AG04450 (cell line): ENCODE measurements at regions not wholly inside any gene's neighbourhood (a gene's known extent, or its start where the extent isn't known, plus 50 kb on each side); places are given as distances from the start of the nearest gene placed in this dataset.

Experiments used
- CTCF ChIA-PET: fragments of 300-600, 350-600 bp; formaldehyde crosslinking; extraction: SDS; loops from one replicate; lab custom pipeline; 2022; ENCODE audit warnings: antibody characterized with exemption, inconsistent platforms; lab: Charles Lee
- POLR2A ChIA-PET: fragments of 350-600 bp; formaldehyde crosslinking; extraction: SDS; loops from one replicate; lab custom pipeline; 2021; ENCODE audit warnings: antibody characterized with exemption, inconsistent platforms; lab: Yijun Ruan, JAX
- DNase-seq: peaks from one replicate; pipeline ENCODE4 v3.0.0-alpha.2; 2011; ENCODE audit warnings: low read depth, low spot score
- H3K27ac ChIP-seq: one replicate; pipeline ENCODE4 v1.5.1; 2012; ENCODE audit warnings: low read depth, low read length, control low read depth
- H3K27me3 ChIP-seq: one replicate; pipeline ENCODE4 v1.6.0; 2012; ENCODE audit warnings: low read length; ENCODE audit not compliant: control insufficient read depth, insufficient read depth
- H3K4me3 ChIP-seq: 2 replicates; pipeline ENCODE4 v1.5.1; 2011; ENCODE audit warnings: mild to moderate bottlenecking, low read depth, low read length, control low read depth
- H3K9me3 ChIP-seq: 2 replicates; pipeline ENCODE4 v1.5.1; 2012; ENCODE audit warnings: low read length; ENCODE audit not compliant: control insufficient read depth, insufficient read depth
- CTCF ChIP-seq: IDR thresholded peaks from 2 replicates; pipeline ENCODE4 v1.5.1; 2011; ENCODE audit warnings: low read depth, low read length, control low read depth, inconsistent platforms

GRCh38 chr6:110044622-110045021, 66.5 kb downstream of the GPR6 start:
- ChIA-PET POLR2A (no interaction called here), CTCF (interaction anchor here (1.7 to 10.1 kb wide), 3 partner anchors 9 to 346 kb away, joined by 5 to 364 read pairs (median 7); no protein-coding TSS in a partner anchor)
- peaks cover 4% of the 10 kb centered on the region; the same call in 1 of the 2 replicates for H3K9me3 ChIP-seq
- no peak for TF ChIP-seq CTCF
- H3K27me3 ChIP-seq = no peaks in the 10 kb centered on the region
- no peak overlapping the region for H3K4me3 ChIP-seq
- H3K27ac ChIP-seq = no peak overlapping the region
- DNase-seq = no peak

- H3K27ac ChIP-seq = no peak overlapping the region
- peaks cover 4% of the 10 kb centered on the region; the same call in 1 of the 2 replicates for H3K9me3 ChIP-seq
- no peak overlapping the region for H3K4me3 ChIP-seq
- no peak for DNase-seq
- ChIA-PET POLR2A (no interaction called here), CTCF (interaction anchor here (2.2 kb wide), 1 partner anchor 9 kb away, joined by 33 read pairs; no protein-coding TSS in a partner anchor)
- TF ChIP-seq CTCF = no peak
- peaks cover 10% of the 10 kb centered on the region for H3K27me3 ChIP-seq
These were observed 70.2 kb downstream of the GPR6 start for GRCh38 chr6:110048221-110048875.

GRCh38 chr6:110049696-110050439, 71.8 kb downstream of the GPR6 start:
- CTCF ChIA-PET = interaction anchor here (1.1 to 2.2 kb wide), 2 partner anchors 10 to 345 kb away, joined by 5 to 33 read pairs; no protein-coding TSS in a partner anchor
- Histone ChIP-seq H3K4me3 (no peak overlapping the region), H3K27me3 (peaks cover 12% of the 10 kb centered on the region), H3K9me3 (peaks cover 4% of the 10 kb centered on the region; the same call in 1 of the 2 replicates), H3K27ac (no peak overlapping the region)
- POLR2A ChIA-PET = no interaction called here
- TF ChIP-seq CTCF = no peak
- DNase-seq = no peak
